ENCODE measurements at regions not wholly inside any gene's neighbourhood (a gene's known extent, or its start where the extent isn't known, plus 50 kb on each side); places are given as distances from the start of the nearest gene placed in this dataset.

DNA sequence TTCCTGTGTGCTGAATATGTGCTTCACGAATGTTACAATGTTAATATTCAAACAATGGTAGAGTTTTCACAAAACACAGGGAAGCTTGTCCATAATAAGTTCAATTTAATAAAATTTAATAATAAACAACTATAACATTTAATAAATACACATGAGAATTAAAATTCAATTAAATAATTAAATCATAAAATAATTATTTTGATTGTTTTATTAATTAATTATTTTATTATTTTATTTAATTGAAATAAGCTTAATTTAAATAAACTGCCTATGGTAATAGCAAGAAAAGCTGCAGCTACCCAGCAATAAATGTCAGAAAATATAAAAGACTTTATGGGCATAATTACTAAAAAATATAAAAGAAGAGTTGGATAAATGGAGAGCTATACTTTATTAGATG lies 149.0 kb upstream of the NFIB start (continued):
- TF ChIP-seq, protein P1, sequence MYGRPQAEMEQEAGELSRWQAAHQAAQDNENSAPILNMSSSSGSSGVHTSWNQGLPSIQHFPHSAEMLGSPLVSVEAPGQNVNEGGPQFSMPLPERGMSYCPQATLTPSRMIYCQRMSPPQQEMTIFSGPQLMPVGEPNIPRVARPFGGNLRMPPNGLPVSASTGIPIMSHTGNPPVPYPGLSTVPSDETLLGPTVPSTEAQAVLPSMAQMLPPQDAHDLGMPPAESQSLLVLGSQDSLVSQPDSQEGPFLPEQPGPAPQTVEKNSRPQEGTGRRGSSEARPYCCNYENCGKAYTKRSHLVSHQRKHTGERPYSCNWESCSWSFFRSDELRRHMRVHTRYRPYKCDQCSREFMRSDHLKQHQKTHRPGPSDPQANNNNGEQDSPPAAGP (tag by site-specific recombination; IDR thresholded peaks at IDR 0.05): no peak
- TF ChIP-seq, protein P2, sequence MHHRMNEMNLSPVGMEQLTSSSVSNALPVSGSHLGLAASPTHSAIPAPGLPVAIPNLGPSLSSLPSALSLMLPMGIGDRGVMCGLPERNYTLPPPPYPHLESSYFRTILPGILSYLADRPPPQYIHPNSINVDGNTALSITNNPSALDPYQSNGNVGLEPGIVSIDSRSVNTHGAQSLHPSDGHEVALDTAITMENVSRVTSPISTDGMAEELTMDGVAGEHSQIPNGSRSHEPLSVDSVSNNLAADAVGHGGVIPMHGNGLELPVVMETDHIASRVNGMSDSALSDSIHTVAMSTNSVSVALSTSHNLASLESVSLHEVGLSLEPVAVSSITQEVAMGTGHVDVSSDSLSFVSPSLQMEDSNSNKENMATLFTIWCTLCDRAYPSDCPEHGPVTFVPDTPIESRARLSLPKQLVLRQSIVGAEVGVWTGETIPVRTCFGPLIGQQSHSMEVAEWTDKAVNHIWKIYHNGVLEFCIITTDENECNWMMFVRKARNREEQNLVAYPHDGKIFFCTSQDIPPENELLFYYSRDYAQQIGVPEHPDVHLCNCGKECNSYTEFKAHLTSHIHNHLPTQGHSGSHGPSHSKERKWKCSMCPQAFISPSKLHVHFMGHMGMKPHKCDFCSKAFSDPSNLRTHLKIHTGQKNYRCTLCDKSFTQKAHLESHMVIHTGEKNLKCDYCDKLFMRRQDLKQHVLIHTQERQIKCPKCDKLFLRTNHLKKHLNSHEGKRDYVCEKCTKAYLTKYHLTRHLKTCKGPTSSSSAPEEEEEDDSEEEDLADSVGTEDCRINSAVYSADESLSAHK (tag by site-specific recombination; IDR thresholded peaks at IDR 0.05): no peak
- TF ChIP-seq KLF16 (tag by site-specific recombination; IDR thresholded peaks at IDR 0.05): no peak
- no peak for TF ChIP-seq ZNF792 (tag by site-specific recombination; IDR thresholded peaks at IDR 0.05)
- no peak for TF ChIP-seq ZNF521 (tag by site-specific recombination; IDR thresholded peaks at IDR 0.05)
- TF ChIP-seq, protein P3, sequence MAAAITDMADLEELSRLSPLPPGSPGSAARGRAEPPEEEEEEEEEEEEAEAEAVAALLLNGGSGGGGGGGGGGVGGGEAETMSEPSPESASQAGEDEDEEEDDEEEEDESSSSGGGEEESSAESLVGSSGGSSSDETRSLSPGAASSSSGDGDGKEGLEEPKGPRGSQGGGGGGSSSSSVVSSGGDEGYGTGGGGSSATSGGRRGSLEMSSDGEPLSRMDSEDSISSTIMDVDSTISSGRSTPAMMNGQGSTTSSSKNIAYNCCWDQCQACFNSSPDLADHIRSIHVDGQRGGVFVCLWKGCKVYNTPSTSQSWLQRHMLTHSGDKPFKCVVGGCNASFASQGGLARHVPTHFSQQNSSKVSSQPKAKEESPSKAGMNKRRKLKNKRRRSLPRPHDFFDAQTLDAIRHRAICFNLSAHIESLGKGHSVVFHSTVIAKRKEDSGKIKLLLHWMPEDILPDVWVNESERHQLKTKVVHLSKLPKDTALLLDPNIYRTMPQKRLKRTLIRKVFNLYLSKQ (tag by site-specific recombination; IDR thresholded peaks at IDR 0.05; ENCODE audit: borderline replicate concordance): no peak

DNA sequence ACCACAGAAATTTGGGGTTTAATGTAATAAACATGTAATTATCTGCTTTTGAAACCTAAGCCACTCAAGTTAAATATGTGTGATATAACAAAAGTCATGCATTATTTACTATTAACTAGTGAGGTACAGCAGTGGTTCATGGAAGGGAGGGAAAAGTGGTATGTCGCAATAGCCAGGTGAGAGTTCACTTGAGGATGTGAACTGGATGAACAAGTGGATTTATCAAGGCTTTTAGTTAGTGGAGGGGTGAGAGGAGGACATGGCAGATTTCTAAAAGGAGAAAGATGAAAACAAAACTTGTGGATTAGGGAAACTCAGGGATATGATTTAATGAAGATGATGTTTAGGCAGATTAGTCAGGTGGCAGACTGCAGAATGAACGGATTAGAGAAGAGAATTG lies 141.3 kb upstream of the NFIB start:
- CTCF ChIA-PET: interaction anchor here (0.6 to 1.1 kb wide), 3 partner anchors 313 to 1536 kb away, joined by 3 to 4 read pairs (median 4); no protein-coding TSS in a partner anchor
- TF ChIP-seq SP7 (tag by site-specific recombination; IDR thresholded peaks at IDR 0.05): peak; percentile 28; the same call in 1 of the 2 replicates
- TF ChIP-seq YY1 (tag by site-specific recombination; IDR thresholded peaks at IDR 0.05): no peak
- no peaks in the 10 kb centered on the region; the same call in 1 of the 2 replicates for H3K4me1 ChIP-seq (ENCODE audit: control insufficient read depth, insufficient read depth, low read length)

DNA sequence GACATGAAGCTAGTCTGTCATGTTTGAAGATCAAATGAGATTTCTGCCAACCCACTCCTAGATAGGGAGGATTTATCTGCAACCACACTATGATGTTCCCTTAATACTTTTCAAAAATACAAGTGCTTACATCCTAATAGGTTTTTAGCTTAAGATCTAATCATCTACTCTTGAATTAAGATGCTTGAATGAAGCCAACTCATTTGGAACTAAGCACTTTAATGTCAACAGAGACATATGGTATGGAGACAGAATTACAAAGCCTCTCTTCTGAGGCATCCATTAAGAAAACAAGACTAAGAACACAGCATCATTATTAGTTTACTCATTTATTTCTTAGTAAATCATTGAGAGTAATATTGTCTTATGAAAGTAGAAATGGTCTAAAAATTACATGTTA lies 139.3 kb upstream of the NFIB start:
- Histone ChIP-seq H3K36me3 (ENCODE audit: control insufficient read depth in 2 of 2, insufficient read depth in 1 of 2, low read length in 2 of 2) (no peaks in the 10 kb centered on the region), H3K4me1 (ENCODE audit: control insufficient read depth, insufficient read depth, low read length) (no peaks in the 10 kb centered on the region; the same call in 1 of the 2 replicates), H3K9me3 (ENCODE audit: control insufficient read depth, insufficient read depth, low read depth, low read length) (no peaks in the 10 kb centered on the region), H3K27ac (ENCODE audit: extremely low read depth, low read depth, low read length) (no peak overlapping the region), H3K4me3 (ENCODE audit: low read depth, low read length) (no peak overlapping the region)
- ChIA-PET POLR2A (no interaction called here), CTCF (interaction anchor here (0.9 kb wide), 1 partner anchor 12 kb away, joined by 3 read pairs; no protein-coding TSS in a partner anchor)
- TF ChIP-seq ZIC2 (tag by site-specific recombination; IDR thresholded peaks at IDR 0.05) (no peak), ZNF610 (tag by site-specific recombination; IDR thresholded peaks at IDR 0.05; ENCODE audit: borderline replicate concordance) (no peak), ZNF768 (tag by site-specific recombination; IDR thresholded peaks at IDR 0.05) (no peak), ZNF354C (tag by site-specific recombination; IDR thresholded peaks at IDR 0.05; ENCODE audit: borderline replicate concordance, low read depth) (no peak), SALL2 (tag by site-specific recombination; IDR thresholded peaks at IDR 0.05; ENCODE audit: borderline replicate concordance) (no peak)
- TF ChIP-seq, protein P4, sequence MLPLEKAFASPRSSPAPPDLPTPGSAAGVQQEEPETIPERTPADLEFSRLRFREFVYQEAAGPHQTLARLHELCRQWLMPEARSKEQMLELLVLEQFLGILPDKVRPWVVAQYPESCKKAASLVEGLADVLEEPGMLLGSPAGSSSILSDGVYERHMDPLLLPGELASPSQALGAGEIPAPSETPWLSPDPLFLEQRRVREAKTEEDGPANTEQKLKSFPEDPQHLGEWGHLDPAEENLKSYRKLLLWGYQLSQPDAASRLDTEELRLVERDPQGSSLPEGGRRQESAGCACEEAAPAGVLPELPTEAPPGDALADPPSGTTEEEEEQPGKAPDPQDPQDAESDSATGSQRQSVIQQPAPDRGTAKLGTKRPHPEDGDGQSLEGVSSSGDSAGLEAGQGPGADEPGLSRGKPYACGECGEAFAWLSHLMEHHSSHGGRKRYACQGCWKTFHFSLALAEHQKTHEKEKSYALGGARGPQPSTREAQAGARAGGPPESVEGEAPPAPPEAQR (tag by site-specific recombination; IDR thresholded peaks at IDR 0.05): no peak
- TF ChIP-seq, protein P5, sequence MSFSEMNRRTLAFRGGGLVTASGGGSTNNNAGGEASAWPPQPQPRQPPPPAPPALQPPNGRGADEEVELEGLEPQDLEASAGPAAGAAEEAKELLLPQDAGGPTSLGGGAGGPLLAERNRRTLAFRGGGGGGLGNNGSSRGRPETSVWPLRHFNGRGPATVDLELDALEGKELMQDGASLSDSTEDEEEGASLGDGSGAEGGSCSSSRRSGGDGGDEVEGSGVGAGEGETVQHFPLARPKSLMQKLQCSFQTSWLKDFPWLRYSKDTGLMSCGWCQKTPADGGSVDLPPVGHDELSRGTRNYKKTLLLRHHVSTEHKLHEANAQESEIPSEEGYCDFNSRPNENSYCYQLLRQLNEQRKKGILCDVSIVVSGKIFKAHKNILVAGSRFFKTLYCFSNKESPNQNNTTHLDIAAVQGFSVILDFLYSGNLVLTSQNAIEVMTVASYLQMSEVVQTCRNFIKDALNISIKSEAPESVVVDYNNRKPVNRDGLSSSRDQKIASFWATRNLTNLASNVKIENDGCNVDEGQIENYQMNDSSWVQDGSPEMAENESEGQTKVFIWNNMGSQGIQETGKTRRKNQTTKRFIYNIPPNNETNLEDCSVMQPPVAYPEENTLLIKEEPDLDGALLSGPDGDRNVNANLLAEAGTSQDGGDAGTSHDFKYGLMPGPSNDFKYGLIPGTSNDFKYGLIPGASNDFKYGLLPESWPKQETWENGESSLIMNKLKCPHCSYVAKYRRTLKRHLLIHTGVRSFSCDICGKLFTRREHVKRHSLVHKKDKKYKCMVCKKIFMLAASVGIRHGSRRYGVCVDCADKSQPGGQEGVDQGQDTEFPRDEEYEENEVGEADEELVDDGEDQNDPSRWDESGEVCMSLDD (tag by site-specific recombination; IDR thresholded peaks at IDR 0.05): no peak
- TF ChIP-seq, protein P6, sequence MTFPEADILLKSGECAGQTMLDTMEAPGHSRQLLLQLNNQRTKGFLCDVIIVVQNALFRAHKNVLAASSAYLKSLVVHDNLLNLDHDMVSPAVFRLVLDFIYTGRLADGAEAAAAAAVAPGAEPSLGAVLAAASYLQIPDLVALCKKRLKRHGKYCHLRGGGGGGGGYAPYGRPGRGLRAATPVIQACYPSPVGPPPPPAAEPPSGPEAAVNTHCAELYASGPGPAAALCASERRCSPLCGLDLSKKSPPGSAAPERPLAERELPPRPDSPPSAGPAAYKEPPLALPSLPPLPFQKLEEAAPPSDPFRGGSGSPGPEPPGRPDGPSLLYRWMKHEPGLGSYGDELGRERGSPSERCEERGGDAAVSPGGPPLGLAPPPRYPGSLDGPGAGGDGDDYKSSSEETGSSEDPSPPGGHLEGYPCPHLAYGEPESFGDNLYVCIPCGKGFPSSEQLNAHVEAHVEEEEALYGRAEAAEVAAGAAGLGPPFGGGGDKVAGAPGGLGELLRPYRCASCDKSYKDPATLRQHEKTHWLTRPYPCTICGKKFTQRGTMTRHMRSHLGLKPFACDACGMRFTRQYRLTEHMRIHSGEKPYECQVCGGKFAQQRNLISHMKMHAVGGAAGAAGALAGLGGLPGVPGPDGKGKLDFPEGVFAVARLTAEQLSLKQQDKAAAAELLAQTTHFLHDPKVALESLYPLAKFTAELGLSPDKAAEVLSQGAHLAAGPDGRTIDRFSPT (tag by site-specific recombination; IDR thresholded peaks at IDR 0.05): no peak
- TF ChIP-seq, protein P7, sequence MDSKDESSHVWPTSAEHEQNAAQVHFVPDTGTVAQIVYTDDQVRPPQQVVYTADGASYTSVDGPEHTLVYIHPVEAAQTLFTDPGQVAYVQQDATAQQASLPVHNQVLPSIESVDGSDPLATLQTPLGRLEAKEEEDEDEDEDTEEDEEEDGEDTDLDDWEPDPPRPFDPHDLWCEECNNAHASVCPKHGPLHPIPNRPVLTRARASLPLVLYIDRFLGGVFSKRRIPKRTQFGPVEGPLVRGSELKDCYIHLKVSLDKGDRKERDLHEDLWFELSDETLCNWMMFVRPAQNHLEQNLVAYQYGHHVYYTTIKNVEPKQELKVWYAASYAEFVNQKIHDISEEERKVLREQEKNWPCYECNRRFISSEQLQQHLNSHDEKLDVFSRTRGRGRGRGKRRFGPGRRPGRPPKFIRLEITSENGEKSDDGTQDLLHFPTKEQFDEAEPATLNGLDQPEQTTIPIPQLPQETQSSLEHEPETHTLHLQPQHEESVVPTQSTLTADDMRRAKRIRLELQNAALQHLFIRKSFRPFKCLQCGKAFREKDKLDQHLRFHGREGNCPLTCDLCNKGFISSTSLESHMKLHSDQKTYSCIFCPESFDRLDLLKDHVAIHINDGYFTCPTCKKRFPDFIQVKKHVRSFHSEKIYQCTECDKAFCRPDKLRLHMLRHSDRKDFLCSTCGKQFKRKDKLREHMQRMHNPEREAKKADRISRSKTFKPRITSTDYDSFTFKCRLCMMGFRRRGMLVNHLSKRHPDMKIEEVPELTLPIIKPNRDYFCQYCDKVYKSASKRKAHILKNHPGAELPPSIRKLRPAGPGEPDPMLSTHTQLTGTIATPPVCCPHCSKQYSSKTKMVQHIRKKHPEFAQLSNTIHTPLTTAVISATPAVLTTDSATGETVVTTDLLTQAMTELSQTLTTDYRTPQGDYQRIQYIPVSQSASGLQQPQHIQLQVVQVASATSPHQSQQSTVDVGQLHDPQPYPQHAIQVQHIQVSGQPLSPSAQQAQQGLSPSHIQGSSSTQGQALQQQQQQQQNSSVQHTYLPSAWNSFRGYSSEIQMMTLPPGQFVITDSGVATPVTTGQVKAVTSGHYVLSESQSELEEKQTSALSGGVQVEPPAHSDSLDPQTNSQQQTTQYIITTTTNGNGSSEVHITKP (tag by site-specific recombination; IDR thresholded peaks at IDR 0.05): no peak

More for the DNA sequence above, 141.3 kb upstream of the NFIB start:
- Histone ChIP-seq H3K27ac (ENCODE audit: extremely low read depth, low read depth, low read length) (no peak overlapping the region), H3K36me3 (ENCODE audit: control insufficient read depth in 2 of 2, insufficient read depth in 1 of 2, low read length in 2 of 2) (no peaks in the 10 kb centered on the region), H3K4me3 (ENCODE audit: low read depth, low read length) (no peak overlapping the region), H3K9me3 (ENCODE audit: control insufficient read depth, insufficient read depth, low read depth, low read length) (no peaks in the 10 kb centered on the region)
- POLR2A ChIA-PET: no interaction called here
